Astrocyte (in vitro differentiated cells and primary cell): ENCODE measurements at regions not wholly inside any gene's neighbourhood (a gene's known extent, or its start where the extent isn't known, plus 50 kb on each side); places are given as distances from the start of the nearest gene placed in this dataset.

Source experiments
- EZH2 ChIP-seq: IDR thresholded peaks from 2 replicates; pipeline ENCODE4 v1.6.1; 2012; ENCODE audit warnings: mild to moderate bottlenecking, low read length, inconsistent platforms; ENCODE audit not compliant: insufficient read depth
- TF ChIP-seq, protein P1 (sequence below): IDR thresholded peaks from 2 replicates; pipeline ENCODE4 v1.5.1; 2011; ENCODE audit warnings: low read depth, mild to moderate bottlenecking, inconsistent platforms, low read length, moderate library complexity; ENCODE audit not compliant: insufficient read depth

DNA sequence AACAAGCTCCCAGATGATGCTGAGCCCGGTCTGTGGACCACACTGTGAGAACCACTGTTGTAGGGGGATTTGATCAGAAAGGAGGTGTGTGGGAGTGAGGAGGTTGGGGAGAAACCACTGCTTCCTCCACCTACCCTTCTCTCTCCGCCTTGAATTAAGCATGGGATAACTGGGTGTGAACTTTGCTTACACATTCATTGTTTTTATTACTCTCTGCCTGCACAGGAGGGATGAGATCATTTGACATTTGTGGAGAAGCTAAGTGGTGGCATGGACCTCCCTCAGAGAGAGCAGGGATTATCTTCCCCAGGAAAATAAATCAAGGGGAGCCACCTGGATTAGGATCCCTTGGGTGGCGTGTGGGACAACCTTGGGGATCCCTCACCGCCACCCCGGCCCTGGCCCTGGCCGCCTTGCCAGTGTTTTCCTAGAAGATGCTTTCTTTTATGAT lies 212.1 kb upstream of the ATP6AP2 start:
- TF ChIP-seq, protein P1, sequence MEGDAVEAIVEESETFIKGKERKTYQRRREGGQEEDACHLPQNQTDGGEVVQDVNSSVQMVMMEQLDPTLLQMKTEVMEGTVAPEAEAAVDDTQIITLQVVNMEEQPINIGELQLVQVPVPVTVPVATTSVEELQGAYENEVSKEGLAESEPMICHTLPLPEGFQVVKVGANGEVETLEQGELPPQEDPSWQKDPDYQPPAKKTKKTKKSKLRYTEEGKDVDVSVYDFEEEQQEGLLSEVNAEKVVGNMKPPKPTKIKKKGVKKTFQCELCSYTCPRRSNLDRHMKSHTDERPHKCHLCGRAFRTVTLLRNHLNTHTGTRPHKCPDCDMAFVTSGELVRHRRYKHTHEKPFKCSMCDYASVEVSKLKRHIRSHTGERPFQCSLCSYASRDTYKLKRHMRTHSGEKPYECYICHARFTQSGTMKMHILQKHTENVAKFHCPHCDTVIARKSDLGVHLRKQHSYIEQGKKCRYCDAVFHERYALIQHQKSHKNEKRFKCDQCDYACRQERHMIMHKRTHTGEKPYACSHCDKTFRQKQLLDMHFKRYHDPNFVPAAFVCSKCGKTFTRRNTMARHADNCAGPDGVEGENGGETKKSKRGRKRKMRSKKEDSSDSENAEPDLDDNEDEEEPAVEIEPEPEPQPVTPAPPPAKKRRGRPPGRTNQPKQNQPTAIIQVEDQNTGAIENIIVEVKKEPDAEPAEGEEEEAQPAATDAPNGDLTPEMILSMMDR: no peak
- no peak for TF ChIP-seq EZH2
